Posterior cingulate gyrus (tissue), 11 donors: ENCODE measurements at regions not wholly inside any gene's neighbourhood (a gene's known extent, or its start where the extent isn't known, plus 50 kb on each side); places are given as distances from the start of the nearest gene placed in this dataset.

Experiments
- DNase-seq, 10 donors: peaks; one replicate each; pipeline versions ENCODE4 v3.0.0 to v3.0.0-alpha.2; 2020 to 2021; ENCODE audit warnings: mixed read lengths in 3 of 10
- intact Hi-C: fragments of 100-400 bp; cut with DNase I; formaldehyde crosslinking; loops from one replicate; pipeline ENCODE4 v1.15.1; 2023

DNA sequence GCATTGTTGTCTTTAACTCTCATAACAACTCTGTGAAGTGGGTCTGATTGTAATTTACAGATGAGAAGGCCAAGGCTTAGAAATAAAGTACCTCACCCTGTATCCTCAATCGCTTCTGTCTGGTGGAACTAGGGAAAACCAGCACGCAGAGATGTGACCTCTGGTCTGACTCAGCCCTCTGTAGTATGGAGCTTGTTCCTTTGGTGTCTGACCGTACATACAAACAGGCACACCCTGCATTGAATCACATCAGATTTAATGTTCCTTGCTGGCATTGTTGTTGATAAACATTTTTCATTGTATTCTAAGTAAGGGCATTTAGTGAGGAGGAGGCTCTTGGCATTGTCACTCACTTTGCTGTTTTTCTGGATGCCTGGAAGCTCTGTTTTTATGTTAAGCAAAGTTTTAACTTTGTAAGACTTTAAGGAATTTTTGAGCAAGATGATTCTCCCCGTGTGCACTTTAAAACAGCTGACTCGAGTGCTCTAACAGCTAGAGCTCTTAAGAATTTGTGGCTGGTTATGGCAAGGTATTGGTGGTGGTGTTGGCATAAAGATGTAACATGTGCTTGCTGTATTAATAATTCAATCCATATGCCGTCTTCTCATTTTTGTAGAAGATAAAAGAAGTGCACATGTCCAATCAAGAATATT lies 89.0 kb upstream of the SPATA13 start:
- intact Hi-C loops, result no loop called here
- no peak for DNase-seq

DNA sequence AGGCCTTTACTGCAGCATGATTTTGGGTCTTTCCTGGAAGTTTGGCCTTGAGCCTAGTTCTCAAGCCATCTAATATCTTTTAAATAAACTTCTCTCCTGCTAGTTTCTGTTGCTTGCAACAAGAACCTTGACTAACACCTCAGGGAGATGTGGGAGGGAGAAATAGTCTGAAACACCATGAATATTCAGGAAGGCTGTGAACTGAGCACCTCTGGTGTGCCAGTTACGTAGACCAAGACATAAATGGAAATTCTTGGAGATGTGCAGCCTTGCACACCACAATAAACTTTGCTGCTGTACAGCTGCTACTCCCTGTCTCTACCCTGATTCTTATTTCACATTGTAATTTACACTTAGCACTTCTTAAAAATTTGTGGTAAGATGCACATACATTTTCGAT lies 86.9 kb upstream of the SPATA13 start:
- no peak for DNase-seq
- intact Hi-C loops, result no loop called here

DNA sequence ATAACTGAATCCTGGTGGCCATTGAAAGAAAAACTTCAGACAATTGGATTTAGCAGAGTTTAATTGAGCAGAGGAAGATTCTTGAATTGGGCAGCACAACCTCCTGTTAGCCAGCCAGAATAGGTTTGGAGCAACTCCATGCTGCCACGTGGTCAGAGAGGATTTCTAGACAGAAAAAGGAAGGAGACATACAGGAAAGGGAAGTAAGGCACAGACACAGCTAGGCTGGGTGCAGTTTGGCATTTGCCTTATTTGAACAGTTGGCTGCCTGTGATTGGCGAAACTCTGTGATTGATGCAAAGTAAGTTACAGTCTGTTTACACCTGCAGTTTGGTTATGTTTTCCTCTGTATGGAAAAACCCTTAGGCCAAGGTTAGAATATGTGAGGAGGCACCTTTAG lies 85.8 kb upstream of the SPATA13 start:
- DNase-seq, result no peak
- intact Hi-C loops, result no loop called here

DNA sequence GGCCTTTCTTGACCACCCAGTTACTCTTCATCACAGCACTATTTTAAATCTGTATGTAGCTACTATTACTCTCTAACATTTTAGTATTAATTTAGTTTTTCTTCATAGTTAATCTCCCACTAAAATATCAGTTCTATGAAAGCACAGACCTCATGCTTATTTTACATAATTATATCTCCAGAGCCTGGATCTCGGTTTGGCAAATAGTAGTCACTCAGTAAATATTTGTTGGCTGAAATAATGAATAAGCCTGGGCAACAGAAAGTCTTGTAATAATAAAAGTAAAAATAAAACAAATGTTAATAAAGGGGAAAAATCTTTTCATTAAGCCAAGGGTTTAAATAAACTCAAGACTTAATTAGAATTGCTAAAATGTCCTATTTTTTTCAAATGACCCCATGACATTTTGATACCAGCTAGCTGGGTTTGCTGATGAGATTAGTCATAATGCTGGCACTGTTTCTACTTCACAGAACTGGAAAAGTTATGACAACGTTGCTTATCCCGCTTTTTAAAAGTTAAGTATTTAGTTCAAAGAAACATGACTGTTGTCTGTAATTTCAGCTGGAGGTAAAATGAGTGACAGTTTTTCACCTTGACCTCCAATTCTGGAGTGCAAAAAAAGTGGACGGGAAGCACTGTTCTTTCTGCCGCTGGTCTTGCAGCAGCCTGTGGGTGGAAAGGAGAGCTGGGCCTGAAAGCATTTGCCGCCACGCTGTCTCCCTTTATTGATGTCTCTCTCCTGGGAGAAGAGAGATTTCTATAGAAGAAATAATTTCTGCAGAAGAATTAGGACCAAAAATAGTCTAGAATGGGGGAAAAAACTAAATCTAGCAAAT lies 85.2 kb upstream of the SPATA13 start:
- no peak for DNase-seq
- intact Hi-C loops, result no loop called here

DNA sequence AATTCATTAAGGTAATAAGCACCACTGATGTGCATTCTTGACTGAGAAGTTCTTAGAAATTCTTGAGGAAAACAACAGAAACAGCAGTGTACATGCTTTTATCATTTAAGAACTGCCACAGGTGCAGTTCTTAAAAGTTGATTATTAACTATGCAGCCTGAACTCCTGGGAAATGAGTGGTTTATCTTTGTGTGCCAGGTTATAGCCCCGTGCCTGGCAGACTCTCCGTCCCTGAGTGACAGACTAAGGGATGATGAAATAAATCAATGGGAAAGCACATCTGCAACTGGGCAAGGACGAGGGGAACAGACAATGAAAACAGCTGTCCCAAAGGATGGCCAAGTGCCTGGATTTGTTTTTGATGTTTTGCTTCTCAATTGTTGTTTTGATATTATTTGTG lies 84.4 kb upstream of the SPATA13 start:
- peak in 1 of 10 donors; percentile 41 for DNase-seq

DNA sequence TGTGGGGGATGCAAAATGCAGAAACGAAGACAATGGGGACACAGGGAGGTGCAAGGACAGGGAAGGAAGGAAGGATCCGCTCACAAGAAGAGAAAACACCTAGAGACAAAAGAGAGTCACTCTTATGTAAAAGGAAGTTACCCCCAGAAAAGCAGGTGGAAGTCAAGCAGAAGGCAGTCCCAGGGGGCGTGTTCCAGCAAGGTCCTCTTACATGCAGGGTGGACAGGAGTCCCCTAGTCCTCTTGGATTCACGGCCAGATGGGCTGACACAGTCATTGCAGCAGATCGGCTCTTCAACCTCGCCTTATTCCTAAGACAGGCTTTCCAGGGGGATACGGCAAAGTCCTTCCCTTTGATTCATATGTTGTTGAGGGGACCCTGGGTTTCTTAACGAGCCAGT lies 83.9 kb upstream of the SPATA13 start:
- DNase-seq, result no peak

More for the DNA sequence above, 84.4 kb upstream of the SPATA13 start:
- intact Hi-C loops, result no loop called here

DNA sequence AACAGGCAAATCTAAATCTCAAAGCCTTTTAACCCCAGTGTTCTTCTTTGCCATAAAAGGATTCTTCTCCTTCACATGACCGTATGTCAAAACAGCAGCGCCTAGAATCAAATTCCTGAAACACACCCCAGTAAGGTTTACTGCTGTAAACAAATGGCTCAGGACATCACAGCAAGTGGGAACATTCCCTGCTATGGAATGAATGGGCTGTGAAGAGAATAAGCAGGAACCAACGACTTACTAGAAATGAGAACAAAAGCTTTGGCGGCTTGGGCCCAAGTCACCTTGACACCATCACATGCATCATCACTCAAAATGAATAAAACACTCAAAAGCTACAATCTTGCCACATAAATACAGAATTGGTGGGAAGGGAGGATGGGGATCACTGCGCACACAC lies 80.4 kb upstream of the SPATA13 start:
- intact Hi-C loops, result no loop called here
- DNase-seq, result no peak

More for the DNA sequence above, 83.9 kb upstream of the SPATA13 start:
- intact Hi-C loops, result no loop called here

DNA sequence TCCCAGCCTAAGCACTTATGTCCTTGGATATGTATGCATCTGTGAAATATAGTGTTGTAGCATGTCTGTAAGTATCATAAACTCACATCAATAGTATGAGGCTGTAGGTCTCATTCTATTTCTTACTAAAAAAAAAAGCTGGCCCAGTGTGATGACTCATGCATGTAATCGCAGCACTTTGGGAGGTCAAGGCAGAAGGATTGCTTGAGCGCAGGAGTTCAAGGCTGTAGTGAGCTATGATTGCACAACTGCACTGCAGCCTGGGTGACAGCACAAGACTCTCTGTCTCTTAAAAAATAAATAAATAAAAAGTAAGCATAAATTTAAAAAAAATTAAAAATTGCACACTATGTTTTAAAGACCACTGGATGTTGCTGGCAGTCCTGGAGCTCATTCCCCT lies 79.1 kb upstream of the SPATA13 start:
- no peak for DNase-seq
- intact Hi-C loops, result no loop called here

DNA sequence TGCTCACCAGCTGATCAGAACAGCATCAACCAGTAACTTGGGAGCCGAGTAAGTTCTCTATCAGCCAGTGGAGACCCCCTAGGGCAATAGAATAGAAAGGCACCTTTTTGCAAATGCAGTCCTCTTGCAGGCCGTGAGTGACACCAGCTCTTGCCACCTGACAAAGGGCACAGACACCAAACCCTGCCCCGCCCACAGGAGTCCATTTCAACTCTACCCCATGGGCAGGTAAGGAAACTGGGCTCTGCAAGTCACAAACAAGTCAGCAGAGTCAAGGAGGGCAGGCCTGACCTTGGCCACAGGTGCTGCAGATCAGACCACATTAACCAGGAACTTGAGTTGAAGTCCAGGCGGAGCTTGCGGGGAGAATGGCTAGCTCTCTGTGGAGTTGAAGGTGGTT lies 77.4 kb upstream of the SPATA13 start:
- intact Hi-C loops, result no loop called here
- DNase-seq, result no peak

DNA sequence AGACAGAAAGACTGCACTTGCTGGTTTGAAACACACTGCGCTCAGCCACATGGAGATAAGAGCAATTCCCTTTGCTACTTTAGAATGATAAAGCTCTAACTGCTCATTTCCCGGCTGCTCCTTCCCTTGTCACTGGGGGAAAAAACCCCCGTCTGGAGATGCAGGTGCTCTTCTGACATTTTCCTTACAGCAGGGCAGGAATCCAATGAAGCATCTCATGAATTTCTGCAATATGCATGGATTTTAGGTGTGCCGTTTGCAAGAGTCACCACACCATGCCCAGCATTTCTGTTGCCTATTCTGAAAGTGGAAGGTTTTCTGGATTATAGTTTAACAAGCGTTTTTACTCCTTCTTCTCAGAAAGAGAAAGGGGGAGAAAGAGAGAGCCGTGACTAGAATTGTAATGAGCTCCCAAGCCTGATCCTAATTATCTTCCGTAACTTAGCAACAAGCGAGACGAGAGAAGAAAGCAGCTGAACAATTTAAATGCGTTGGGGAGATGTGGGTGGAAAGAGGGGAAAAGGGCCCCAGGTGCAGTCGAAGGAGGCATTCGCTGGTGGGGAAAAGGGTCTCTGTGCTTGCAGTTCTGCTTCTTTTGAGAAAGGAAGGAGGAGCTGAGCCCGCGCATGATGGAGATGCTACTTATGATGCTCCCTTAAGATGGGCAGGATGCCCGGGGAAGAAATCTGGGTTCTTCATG lies 76.6 kb upstream of the SPATA13 start:
- intact Hi-C loops, result no loop called here
- DNase-seq, result peak in 2 of 10 donors; percentile 39 to 43

DNA sequence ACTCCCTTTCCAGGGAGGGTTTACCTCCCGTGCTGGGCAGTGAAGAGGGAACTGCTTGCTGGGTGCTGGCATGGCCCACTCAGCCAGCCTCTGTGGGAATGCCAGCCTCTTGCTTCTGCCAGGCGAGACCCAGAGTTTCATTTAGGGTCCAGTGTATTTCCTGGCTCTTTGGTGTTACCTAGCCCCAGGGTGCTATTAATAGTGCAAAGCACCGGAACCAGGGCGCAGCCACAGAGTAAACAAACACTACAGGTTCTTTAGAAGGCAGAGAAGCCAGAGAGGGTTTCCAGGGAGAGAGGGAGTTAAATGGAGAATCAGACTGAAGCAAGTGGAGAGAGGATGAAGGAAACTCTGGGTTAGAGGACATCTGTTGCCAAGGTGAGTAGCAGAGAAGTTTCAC lies 74.9 kb upstream of the SPATA13 start:
- intact Hi-C loops, result no loop called here
- DNase-seq, result no peak

DNA sequence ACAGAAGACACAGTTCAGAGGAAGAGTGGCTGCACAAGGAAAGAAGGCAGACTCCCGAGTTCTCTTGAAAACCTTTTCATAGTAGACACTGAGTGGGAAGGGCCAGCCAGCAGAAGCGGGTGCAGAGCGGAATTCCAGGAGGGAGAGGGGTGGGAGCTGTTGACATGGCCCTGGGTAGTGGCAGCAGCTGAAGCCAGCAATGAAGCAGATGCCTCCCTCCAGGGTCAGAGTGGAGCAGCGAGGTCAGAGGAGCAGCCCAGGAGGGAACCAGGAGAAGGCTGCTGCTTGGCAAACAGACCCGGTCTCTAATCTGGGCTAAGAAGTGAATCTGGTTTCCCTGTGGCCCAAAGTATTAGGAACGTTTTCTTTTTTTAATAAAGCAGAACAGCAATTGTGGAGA lies 73.9 kb upstream of the SPATA13 start:
- intact Hi-C loops, result no loop called here
- DNase-seq, result no peak

DNA sequence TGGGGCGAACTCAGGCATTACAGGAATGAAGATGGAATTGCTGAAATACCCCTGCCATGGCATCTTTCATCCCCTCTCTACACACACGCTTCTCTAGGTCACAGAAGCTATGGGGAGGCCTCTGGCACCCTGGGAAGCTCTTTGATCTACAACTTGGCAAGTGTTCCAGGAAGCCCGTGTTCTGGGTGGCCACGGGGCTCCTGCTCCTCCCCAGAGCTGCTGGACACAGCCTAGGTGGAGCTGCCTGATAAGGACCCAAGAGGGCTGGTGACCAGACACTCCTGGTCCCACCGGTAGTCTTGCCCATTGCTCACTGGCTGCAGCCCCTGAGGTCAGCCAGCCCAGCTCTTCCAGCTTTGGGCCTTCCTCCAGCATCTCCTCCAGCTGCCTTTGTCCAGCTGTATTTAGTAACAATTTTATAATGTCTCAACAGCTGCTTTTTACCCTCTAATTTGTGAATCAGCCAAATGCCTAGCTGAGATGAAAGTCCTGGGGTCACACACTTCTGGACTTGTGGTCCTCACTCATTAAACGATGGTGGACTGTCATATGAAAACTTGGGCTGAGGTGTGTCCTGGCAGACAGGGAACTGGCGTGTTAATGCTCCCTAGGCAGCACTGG lies 72.8 kb upstream of the SPATA13 start:
- intact Hi-C loops, result no loop called here
- DNase-seq, result no peak

DNA sequence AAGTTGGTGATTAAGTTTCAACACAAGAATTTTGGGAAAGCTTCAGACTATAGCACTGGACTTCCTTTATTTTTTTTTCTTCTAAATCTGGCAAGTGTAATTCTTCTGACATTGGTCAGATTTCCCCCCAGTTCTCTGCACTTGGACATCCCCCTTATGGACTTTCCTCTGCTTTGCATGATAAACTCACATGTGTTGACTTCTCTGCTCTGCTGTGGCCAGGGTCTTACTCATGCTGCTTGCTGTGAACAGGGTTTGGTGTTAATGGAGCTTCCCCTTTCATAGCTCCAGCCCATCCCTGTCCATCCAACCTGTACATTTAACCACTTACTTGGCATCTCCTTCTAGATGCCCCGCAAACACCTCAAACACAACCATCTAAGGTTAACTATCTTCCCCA lies 70.5 kb upstream of the SPATA13 start:
- intact Hi-C loops, result no loop called here
- no peak for DNase-seq

DNA sequence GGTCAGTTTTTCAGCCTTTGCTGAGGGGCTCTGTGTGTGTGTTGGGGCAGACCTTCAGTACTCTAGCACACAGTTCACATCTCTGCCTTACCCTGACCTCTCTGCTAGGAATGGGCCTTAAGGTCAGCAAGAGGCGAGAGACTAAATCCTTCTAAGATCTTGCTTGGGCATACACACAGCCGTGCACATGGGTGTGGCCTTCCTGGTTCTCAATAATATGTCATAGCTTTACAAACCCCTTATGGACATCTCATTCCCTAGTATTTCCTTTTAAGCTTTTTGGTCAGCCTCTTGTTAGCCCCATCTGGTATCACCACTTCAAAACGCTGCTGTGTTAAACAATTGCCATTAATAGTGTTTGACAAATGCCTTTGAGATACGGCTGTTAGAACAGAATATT lies 69.4 kb upstream of the SPATA13 start:
- DNase-seq, result no peak
- intact Hi-C loops, result no loop called here

DNA sequence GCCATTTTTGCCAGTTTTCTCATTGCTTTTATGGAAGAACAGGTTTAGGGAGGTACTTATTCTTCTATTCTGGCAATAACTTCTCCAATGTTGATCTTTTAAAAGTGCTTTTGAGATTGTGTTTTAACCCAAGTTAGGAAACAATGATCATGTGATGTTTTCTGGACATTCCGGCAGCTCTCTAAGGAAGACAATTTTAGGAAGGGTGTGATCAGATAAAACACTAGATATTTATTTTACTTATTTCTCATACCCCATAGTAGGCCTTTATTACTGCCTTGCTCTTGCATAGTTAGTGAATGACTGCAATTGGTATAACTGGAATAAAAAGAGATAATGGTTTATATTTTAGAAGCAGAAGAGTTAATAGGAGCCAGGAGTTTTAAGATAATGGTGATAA lies 68.4 kb upstream of the SPATA13 start:
- intact Hi-C loops, result no loop called here
- no peak for DNase-seq

DNA sequence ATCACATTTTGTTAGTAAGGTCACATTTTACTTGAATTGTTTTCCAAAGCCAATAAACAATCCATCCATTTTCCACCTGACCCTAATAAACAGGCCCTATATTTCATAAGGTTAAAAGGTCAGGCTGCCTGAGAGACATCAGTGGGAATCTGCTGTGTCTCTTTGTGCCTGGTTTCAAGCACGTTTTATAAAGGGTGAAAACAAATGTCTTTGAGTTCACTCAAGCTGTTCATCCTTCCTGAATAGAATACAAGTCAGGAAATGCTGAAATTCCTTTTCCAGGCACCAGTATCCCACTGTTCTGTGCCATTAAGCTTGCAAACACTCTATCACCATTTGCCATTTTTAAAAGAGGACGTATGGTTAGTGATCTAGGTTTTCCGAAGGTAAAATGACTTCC lies 67.5 kb upstream of the SPATA13 start:
- intact Hi-C loops, result no loop called here
- no peak for DNase-seq

DNA sequence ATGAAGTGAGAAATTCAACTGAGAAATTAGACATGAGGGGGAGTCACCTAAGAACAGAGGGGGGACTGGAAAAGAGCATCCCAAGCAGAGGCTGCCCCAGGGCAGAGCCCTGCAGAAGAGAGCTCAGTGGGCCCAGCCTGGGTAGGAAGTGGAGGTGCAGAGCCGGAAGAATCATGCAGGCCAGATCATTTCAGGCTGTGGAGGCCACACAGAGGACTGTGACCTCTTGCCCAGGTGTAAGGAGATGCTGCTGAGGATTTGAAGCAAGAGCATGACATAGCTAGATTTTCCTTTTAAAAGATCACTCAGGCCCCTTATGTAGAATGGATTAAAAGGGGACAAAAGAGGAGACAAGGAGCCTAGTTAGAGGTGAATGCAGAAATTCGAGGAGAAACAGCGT lies 63.9 kb upstream of the SPATA13 start:
- DNase-seq, result no peak
- intact Hi-C loops, result no loop called here

DNA sequence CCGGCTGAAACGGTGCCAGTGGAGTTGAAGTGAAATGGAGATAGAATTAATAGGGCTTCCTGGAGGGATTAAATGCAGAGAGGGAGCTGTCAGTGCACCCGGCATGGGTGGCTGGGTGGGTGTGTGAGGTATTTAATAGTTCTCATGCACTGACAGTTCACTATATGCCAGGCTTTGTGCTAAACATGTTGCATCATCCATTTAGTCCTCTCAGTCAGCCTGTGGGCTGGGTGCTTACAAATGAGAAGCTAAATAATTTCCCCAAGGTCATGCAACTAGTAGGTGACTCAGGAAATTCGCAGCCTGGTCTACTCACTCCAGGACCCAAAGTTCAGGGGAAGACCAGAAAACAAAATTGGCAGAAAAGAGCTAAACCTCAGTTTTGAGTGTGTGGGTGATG lies 63.5 kb upstream of the SPATA13 start:
- intact Hi-C loops, result no loop called here
- DNase-seq, result no peak

DNA sequence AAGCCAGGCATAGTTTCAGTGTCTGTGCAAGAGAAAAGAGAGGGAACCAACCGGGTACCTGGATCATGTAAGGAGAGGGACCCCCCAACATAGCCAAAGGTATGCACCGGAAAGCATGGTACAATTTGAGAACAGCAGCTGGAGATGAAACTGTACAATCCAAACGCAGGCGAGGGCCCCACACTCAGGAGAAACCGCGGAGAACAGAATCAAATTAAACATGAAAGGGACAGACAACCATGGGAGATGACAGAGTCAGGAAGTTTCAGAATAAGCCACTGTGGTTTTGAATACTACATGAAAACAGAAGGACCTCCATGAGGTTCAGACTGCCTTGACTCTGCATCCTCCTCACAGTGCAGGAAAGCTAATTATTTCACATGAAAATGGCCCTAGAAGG lies 62.9 kb upstream of the SPATA13 start:
- intact Hi-C loops, result no loop called here

DNA sequence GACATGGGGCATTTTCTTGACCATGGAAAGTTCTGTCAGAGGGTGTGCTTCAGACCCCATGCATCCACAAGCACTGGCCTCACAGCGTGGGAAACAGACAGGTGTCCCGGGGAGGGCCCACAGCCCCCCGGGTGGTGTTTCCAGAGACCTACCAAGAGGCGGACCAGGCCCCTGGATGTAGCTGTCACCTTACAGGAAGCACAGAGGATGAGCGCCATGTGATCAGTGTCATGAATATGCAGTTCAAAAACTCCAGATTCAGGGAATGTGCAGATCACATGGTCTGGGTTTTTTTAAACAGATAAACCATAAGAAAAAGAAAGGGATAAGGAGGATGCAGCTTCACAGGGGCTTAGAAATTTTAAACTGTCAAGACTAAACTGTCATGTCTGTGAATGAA lies 61.0 kb upstream of the SPATA13 start:
- intact Hi-C loops, result no loop called here
- no peak for DNase-seq

More for the DNA sequence above, 62.9 kb upstream of the SPATA13 start:
- no peak for DNase-seq
